ENCODE measurements at regions not wholly inside any gene's neighbourhood (a gene's known extent, or its start where the extent isn't known, plus 50 kb on each side); places are given as distances from the start of the nearest gene placed in this dataset.
"Not testable (repeated sequence)": the region's sequence is repeated elsewhere in the genome, so short reads cannot be mapped to it uniquely, and the experiment has no call there.

DNA sequence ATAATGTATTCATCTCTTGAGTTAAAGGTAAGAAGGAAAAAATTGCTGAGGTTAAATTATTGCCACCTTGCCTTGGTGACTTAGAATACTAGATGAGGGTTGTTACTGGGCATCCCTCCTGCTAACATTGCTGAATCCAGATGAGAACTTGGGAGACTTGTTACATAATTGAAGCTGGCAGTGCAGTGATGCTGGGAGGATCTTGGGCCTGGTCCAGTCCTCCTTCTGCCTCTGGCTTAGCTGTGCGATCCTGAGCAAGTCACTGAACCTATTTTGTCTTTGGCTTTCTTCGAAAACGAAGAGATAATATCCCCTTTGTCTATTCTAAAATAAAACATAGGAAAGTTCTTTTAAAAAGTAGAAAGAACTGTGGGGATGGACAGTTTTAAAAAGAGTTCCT, 244.9 kb upstream of the NRIP1 start:
- no peak for DNase-seq (ENCODE audit: low read depth in 2 of 2)

DNA sequence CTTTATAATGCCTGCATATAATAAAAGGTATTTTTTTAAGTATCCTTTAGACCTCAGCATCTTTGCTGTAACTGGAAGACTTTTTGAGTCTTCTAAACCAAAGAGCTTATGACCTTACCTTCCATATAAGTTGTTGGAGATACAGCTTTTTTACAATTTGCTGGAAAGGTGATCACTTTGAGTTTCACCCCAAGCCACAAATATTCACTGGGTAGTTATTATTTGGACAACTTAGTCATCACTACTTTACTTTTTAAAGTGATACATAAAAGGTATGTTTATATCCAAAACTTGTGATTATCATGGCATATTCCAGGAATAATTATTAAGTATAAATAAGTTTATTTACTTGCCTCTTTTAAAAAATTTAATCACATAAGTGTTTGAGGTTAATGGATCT, 246.7 kb upstream of the NRIP1 start:
- no peak for DNase-seq (ENCODE audit: low read depth in 2 of 2)

DNA sequence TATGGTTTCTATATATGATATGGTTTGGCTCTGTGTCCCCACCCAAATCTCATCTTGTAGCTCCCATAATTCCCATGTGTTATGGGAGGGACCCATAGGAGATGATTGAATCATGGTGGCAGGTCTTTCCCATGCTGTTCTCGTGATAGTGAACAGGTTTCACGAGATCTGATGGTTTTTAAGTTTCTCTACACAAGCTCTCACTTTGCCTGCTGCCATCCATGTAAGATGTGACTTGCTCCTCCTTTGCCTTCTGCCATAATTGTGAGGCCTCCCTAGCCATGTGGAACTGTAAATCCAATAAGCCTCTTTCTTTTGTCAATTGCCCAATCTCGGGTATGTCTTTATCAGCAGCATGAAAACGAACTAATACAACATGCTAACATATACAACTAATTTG, 252.2 kb upstream of the NRIP1 start:
- DNase-seq (ENCODE audit: low read depth in 2 of 2), result not testable (repeated sequence)

DNA sequence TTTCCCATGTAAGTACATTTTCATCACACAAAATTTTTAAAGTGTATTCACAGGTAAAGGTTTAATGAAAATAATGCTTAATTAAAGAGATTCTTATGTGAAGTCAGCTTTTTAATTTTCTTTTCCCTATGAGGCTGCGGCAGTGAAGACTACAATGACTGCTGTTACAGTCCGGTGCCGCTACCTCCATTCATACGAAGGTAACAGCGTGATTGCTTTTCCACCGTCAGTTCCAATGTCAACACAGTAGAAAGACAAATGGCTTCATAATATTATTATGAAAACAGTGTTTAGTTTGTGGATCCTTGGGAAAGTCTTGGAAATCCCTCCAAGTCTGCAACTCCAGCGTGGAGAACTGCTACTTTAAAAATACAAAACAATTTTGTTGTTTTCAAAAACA, 254.9 kb upstream of the NRIP1 start:
- no peak for DNase-seq (ENCODE audit: low read depth in 2 of 2)

DNA sequence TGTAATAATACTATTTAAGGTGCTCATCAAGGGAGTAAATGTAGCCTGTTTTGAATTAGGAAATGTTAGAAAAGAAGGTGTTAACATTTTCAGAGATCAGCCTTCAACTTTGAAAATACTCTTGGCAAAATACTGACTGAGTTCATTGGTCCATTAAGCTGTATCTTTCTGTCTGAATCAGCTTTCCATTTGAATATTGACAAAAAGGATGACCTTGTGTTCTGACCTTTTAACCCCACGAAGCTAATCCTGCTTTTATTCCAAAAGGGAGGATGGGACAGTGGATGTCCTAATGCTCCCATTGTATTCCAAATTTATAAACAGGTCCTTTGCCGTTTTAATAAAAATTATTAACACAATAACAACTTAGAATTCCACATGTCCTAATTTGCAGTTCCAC, 259.7 kb upstream of the NRIP1 start:
- no peak for DNase-seq (ENCODE audit: low read depth in 2 of 2)

DNA sequence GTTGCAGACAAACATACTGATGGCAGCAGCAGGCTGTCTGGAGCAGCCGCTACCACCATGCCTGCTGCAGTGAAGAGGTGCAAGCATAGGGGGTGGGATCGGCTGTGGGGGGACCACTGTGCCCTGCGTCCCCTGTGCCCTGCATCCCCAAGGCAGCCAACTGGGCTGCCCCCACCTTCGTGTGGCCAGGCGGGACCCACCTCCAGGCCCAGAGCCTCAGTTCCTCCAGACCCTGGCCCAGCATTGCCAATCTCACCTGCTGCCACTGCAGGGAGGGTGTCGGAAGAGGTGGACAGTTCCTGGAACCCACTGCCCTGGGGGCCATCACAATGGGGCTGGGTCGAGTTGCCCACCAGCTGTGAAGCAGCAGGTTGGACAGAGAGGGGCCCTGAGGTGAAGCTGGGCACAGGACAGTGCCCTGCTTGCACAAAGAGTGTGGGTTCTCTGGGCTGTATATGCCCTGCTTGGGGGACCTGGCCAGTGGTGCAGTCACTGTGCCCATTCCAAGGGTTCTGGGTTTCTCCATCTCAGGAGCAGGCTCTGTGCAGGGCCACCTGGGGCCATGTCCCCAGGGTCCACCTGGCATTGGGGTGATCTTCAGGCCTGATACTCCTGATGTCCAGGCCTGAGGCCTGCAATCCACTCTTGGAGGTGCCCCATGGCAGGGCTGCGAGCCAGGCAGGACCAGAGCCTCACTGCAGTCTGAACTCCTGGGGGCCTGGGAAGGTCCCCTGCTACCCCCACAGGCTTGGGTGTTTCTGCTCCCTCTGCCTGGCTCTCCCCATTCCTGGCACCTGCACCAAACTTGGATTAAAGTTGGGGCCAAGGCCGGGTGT, 261.4 kb upstream of the NRIP1 start:
- no peak for DNase-seq (ENCODE audit: low read depth in 2 of 2)

DNA sequence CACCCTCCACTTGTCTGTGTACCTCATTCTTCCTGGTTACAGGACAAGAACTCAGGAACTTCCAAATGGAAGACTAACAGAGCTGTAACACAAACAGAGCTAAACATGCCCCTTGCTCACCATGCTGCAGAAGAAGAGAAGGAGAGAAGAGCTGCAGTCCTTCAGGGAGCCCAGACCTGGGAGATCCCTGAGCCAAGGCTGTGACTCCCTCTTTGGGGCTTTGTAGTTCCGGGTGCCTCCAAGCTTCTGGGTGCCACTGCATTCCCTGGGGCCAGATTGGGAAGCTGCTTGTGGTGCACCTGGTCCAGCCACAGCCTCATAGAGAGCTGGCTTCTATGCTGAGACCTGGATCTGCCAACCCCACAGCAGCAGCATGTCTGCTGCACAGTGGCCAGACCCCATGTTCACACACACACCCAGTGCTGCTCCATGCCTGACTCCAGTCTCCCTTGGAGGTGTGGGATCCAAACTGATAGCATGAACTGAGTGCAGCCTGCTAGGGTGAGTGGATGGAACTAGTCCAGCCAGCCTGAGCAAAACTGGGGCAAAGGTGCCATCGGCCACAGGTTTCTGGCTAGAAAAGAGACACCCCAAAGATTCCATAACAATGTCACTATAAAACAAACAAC, 263.0 kb upstream of the NRIP1 start:
- no peak for DNase-seq (ENCODE audit: low read depth in 2 of 2)

DNA sequence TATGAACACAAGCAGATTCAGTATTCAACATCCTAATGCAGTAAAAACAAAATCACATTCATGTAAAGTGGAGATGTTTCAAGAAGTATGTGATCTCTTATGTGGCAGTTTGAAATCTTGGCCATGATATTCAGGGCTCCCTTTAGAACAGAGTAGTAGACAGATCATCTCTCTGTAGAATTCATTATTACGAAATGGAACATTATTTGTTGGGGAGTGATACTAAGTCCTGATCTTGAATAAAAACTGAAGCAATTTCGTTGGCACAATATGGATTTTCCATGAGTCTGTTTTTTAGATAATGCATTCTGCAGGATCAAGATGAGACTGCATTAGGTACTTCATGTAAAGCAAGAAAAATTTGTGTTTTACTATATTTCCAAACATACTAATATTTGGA, 264.4 kb upstream of the NRIP1 start:
- DNase-seq (ENCODE audit: low read depth in 2 of 2), result no peak

DNA sequence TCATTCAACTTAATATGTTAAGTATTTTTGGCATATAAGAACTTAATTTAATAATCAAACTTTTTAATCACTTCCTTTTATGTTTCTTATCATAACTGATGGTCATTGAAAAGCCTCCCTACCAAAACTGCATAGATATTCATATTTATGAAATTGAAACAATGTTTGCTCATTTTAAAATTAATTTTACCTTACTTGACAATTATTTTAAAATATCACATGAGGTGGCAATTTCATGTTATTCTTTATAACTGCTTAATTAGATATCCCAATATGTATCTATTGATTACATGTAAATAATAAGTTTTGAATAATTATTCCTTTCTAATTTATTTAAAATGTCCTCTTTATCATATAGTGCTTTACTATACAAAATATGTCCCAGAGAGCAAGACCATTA, 266.1 kb upstream of the NRIP1 start:
- DNase-seq (ENCODE audit: low read depth in 2 of 2), result no peak

DNA sequence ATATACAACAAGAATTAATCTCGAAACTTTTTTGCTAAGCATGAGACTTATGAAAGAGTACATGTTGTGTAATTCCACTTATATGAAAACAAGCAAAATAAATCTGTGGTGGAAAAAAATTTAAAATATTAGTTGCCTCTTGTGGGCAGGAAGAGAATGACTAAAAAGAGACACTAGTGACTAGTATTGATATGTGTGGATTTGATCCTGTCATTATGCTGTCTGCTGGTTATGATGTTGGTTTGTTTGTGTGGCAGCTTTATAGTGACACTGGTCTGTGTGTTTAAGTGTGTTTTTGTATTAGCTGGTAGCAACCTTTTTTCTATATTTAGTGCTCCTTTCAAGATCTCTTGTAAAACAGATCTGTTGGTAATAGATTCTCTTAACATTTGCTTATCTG, 267.8 kb upstream of the NRIP1 start:
- DNase-seq (ENCODE audit: low read depth in 2 of 2), result no peak

DNA sequence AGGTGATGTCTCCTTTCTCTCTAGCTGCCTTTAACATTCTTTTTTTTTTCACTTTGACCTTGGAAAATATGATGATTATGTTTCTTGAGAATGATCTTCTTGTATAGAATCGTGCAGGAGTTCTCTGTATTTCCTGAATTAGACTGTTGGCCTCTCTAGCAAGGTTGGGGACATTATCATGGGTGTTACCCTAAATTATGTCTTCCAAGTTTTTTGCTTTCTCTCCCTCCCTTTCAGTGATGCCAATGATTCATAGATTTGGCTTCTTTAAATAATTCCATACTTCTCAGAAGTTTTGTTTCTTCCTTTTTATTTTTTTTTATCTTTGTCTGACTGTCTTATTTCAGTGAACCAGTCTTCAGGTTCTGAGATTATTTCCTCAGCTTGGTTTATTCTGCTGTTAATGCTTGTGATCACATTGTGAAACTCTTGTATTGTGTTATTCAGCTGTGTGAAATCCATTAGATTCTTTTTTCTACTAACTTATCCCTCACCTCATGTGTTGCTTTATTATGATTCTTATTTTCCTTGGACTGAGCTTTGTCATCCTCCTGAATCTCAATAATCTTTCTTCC, 268.4 kb upstream of the NRIP1 start:
- DNase-seq (ENCODE audit: low read depth in 2 of 2), result no peak

DNA sequence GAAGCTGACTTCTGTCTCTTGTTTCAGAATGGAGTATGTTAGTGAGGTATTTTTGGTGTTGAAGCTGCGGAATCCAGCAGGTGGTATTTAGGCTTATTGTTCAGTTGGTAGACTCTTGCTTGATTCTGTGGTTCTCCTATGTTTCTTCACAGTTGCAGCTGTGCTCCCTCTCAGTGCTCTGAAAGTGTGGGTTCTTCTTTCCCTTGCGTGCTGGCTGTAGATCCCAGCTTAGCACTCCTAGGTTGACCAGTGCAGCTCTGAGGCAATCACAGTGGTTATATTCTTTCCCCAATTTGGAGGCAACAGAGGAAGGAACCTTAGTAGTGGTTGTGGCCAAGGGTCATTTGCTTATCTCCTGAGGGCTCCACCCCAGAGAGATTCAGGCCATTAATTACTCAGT, 269.2 kb upstream of the NRIP1 start:
- DNase-seq (ENCODE audit: low read depth in 2 of 2), result no peak

DNA sequence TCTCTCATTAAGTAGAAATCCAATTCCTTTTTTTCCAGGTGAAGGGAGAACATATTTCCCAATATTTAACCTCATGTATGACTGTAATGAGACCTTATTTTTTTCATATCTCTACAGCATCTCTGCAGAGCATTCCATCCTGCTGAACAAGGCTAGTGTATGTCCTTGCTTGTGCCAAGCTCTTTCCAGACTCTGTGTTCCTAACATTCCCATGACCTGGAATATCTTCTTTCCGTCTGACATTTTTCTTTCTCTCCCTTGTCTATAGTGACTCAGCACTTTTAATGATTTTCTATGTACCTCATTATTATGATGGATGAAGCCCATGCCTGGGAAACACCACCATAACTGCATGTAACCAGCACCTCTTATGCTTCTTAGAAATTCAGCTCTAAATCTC, 278.3 kb upstream of the NRIP1 start:
- DNase-seq (ENCODE audit: low read depth in 2 of 2), result no peak

DNA sequence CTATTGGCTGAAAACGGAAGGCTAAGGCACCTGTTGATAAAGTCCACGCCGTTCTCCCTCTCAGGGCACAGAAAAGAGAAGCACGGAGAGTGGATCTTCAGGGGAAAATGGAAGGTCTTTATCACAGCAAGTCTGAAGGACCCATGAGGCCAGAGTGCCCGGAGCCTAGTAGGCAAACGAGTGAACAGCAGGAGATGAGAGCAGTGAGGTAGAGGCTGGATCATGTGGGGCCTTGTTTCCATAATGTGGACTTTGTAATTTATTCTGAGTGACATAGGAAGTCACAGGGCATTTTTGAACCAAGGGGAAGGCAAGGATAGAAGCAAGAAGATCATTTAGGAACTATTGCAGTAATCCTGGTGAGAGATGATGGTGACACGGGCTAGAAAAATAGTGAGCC, 287.2 kb upstream of the NRIP1 start:
- DNase-seq (ENCODE audit: low read depth in 2 of 2), result no peak

DNA sequence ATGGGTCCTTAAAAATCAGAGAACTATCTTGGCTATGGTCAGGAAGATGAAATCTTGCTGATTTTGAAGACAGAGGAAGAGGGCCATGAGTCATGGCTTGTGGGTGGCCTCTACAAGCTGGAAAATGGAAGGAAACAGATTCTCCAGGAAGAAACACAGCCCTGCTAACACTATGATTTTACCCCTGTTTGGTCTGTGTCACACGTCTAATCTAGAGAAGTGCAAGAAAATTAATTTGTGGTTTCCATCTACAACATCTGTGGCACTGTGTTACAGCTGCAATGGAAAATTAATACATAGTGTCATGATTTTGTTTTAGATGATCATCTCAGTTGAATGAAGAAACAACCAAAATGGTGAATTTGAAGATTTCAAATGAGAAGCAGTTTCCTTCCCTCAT, 288.7 kb upstream of the NRIP1 start:
- DNase-seq (ENCODE audit: low read depth in 2 of 2), result no peak

DNA sequence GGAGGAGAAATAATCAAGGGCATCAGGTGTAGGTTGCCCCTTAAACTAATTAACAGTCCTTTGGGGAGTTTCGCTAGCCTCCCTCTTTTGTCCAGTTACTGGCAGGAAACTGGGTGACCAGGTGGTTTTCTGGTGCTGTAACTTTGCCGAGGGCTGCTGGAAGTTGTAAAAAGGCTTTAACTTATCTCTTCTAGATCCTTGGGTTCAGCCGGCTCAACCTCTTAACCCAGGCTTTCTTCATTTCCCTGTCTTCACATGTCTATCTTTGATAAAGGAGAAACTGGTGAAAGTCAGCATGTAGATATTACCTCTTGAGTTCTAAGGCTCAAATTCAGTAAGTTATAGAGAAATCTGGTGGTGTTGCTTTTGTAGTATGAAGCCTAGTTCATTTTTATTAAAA, 289.7 kb upstream of the NRIP1 start:
- DNase-seq (ENCODE audit: low read depth in 2 of 2), result peak in 1 of 2 donors; percentile 11

DNA sequence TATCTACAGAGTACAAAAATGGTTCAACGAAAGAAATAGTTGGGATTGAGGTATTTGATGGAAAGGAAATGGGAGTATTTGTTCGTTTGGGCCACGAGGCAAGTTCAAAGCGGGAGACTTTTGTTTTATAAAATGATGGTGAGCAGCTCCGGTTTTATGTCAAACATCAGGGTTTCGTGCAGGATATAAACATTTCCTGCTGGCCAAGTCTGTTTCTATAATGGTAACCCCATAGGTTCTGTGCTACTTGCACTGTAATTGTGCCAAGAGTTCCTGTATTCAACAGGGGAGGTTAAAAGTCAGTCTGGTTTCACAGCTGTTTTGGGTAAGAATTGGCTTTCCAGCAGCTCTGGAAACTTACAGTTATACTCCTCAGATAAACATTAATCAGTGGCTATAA, 290.3 kb upstream of the NRIP1 start:
- peak; percentile 84 to 93 for DNase-seq (ENCODE audit: low read depth in 2 of 2)

DNA sequence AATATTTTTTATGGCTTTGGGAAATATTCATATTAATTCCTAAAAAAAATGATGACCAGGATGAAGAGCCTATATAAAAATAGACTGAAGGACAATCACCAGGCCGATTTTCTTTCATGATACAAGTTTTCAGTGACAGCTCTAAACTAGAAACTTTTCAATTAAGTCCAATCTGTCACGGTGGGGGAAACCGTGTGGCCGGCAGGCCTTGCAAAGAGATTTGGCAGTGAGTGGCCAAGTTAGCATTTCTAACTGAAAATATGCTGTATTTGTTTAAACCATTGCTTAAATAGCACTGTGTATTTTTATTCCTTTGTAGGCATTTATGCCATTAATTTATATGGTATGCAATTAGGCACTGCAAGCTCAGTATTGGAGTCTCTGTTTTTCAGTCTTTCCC, 294.5 kb upstream of the NRIP1 start:
- no peak for DNase-seq (ENCODE audit: low read depth in 2 of 2)

DNA sequence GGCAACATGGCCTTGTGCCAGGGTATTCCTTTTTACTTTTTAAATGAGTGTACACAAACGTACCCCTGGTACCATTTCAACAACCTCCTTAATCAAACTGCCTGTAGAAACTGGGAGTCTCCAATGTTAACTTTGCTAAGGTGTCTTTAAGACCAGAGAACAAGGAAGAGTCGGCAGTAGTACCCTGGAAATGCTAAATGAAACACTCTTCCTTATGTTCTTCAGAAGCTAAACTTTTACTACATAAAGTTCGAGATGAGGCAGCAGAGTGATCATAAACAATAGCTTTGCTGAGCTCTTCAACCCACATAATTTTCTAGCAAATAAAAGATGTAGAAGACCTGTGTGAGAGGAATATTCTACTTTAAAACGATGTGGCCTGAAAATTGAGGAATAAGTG, 297.7 kb upstream of the NRIP1 start:
- DNase-seq (ENCODE audit: low read depth in 2 of 2), result no peak

DNA sequence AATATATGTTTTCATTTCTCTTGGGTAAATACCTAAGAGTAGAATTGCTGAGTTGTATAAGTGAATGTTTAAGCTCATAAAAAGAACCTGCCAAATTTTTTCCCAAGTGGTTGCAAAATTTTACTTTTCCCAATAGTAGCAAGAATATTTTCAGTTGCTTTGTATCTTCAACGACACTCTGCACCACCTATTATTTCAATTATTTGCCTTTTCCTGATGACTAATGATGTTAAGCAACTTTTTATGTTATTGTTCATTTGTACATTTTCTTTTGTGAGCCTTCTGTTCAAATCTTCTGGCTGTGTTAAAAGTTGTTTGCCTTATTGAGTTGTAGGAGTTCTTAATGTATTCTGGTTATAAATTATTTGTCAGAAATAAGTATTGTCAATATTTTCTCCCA, 299.1 kb upstream of the NRIP1 start:
- peak in 1 of 2 donors; percentile 11 for DNase-seq (ENCODE audit: low read depth in 2 of 2)

DNA sequence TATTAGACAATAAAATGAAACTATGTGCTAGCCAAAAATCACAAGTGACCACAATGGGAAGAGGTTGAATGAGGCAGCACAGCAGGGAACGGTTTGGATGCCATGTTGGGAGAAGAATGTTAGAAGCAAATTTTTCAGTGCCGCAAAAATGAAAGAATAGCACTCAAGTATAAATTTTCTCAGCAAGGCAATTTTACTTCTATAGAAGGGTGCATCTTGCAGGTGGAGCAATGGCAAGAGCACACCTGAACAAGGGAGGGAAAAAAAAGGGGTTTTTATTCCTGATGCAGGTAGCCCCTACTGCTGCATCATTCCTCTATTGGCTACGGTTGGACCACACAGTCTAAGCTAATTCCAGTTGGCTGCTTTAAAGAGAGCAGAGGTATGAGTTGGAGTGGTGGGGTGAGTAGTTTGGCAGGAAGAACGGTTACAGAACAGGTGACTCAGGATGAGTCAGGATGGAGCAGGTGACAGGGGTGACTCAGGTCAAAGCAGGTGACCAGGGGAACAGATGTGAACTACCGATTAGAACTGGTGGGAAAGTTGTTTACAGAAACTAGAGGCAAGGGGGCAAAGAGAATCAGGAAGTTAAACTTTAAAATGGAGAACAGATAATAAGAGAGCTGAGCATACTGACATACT, 301.1 kb upstream of the NRIP1 start:
- DNase-seq (ENCODE audit: low read depth in 2 of 2), result no peak

DNA sequence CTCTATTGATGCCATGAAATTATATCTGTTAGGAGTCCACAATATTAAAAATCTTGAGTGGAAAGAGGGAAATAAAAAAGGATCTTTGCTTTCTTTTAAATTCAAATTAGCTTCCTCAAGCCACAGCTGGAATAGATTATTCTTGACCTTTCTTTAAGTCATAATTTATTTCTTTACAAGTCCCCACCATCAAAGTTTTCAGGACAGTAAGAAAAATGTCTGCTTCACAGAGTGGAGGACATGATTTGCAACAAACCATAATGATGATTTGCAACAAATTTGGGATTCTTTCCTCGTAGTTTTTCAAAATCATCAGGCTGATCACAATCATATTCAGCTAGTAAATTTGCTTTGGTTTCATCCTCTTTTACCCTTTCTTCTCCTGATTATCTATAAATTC, 301.8 kb upstream of the NRIP1 start:
- no peak for DNase-seq (ENCODE audit: low read depth in 2 of 2)

Measured in dermis microvascular lymphatic vessel endothelial cell (primary cell).